ENCODE measurements at regions not wholly inside any gene's neighbourhood (a gene's known extent, or its start where the extent isn't known, plus 50 kb on each side); places are given as distances from the start of the nearest gene placed in this dataset.
A peak's percentile ranks its signal among the peaks of the same experiment; 100 is the strongest.
"Not testable (repeated sequence)": the region's sequence is repeated elsewhere in the genome, so short reads cannot be mapped to it uniquely, and the experiment has no call there.

DNA sequence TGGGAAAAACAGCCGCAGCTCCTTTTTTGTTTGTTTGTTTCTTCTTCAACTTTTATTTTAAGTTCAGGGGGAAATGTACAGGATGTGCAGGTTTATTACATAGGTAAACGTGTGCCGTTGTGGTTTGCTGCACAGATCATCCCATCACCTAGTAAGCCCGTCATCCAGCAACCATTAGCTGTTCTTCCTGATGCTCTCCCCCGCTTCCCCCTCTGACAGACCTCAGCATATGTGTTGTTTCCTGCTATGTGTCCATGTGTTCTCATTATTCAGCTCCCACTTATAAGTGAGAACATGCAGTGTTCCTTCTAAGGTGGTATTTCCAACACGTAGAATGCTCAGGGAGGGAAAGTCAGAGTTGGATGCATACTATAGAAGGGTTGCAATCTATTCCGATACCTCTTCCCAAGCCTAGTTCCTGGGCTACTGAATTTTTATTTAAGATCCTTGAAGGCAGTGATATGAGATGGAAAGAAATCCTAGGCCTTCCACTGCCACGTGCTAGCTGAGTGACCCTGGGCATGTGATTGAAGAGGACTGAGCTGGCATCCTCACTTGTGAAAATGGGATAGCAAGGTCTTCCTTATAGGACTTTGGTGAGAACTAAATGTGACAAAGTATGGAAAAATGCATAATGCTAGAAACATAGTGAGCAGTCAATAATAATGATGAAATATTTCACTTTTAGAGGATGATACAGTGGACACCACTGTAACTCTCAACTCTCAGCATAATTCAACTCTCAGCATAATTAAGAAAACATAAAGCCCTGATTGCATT lies 278.5 kb downstream of the REEP3 start:
- CTCF ChIA-PET, result no interaction called here

DNA sequence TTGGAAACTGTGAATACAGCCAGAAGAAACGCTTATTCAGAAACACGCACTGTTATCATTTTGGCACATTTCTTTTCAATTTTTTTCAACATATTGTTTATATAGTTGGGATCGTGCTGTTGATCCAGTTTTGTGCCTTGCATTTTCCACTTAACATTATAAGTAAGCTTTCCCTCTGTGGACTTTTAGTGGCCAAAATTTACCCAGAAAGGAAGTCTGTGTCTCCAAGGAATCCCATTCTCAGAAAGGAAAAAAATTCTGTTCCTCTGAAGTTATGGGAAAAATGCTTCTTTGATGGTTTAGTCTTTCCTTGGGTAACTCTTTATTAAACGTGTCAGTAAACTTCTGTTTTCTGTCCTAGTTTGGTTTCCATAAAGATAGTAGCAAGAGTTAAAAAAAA lies 280.0 kb downstream of the REEP3 start:
- no peak overlapping the region for H3K4me3 Mint-ChIP-seq
- peaks cover 2% of the 10 kb centered on the region for H3K9me3 Mint-ChIP-seq
- H3K27me3 Mint-ChIP-seq, result no peaks in the 10 kb centered on the region
- CTCF ChIA-PET, result no interaction called here
- no peak overlapping the region for H3K27ac Mint-ChIP-seq
- no peaks in the 10 kb centered on the region for H3K36me3 Mint-ChIP-seq
- H3K4me1 Mint-ChIP-seq, result no peaks in the 10 kb centered on the region
- no peak for DNase-seq

More for the DNA sequence above, 278.5 kb downstream of the REEP3 start:
- H3K4me1 Mint-ChIP-seq, result no peaks in the 10 kb centered on the region
- no peak overlapping the region for H3K27ac Mint-ChIP-seq
- H3K27me3 Mint-ChIP-seq, result no peaks in the 10 kb centered on the region
- no peak for DNase-seq
- no peaks in the 10 kb centered on the region for H3K36me3 Mint-ChIP-seq
- no peak overlapping the region for H3K4me3 Mint-ChIP-seq
- H3K9me3 Mint-ChIP-seq, result no peaks in the 10 kb centered on the region

DNA sequence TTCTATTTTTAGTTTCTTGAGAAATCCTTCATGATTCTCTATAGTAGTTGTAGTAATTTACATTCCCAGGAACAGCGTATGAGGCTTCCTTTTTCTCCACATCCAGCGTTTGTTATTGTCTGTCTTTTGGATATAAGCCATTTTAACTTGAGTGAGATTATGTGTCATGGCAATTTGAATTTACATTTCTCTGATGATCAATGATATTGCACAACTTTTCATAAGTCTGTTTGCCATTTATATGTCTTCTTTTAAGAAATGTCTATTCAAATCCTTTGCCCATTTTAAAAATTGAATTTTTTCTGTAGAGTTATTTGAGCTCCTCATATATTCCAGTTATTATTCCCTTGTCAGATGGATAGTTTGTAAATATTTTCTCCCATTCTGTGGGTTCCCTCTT lies 285.1 kb downstream of the REEP3 start:
- Mint-ChIP-seq H3K27ac (no peak overlapping the region), H3K4me1 (no peaks in the 10 kb centered on the region), H3K4me3 (no peak overlapping the region), H3K9me3 (peaks cover 4% of the 10 kb centered on the region), H3K27me3 (no peaks in the 10 kb centered on the region), H3K36me3 (no peaks in the 10 kb centered on the region)
- DNase-seq, result no peak
- CTCF ChIA-PET, result no interaction called here

DNA sequence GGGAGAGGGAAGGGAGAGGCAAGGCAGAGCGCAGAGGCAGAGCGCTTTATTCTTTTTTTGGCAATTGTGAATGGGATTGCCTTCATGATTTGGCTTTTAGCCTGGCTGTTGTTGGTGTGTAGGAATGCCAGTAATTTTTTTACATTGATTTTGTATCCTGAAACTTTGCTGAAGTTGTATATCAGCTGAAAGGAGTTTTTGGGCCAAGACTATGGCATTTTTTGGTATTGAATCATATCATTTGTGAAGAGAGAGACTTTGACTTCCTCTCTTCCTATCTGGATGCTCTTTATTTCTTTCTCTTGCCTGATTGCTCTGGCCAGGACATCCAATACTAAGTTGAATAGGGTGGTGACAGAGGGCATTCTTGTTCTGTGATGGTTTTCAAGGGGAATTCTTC lies 291.3 kb downstream of the REEP3 start:
- no peak for DNase-seq
- Mint-ChIP-seq H3K27me3 (no peaks in the 10 kb centered on the region), H3K27ac (no peak overlapping the region), H3K4me1 (no peaks in the 10 kb centered on the region), H3K36me3 (no peaks in the 10 kb centered on the region), H3K4me3 (no peak overlapping the region), H3K9me3 (peaks cover 2% of the 10 kb centered on the region)
- CTCF ChIA-PET, result no interaction called here

DNA sequence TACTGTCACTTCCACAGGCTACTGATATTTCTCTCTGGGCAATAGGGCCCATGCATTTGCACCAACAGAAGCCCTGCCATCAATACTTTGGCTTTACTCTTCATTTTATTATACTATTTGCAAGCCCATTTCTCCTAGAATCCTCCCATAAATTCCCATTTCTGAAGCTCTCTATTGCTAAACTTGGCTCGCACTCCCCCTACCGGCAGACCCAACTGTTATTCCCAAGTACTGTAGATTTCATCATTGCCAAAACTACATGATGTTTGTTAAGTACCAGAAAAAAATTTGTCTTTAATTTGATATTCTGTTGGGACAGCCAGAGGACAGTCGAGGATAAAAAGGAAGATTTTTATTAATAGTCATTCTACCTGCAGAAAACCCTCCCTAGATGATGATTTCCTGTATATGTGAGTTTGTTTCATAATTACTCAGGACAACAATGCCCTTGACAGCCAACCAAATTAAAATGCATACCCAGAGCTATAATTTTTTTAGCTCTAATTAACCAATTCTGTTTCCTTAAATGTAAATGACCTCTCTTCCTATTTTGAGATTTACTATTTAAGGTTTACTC lies 298.6 kb downstream of the REEP3 start:
- no peaks in the 10 kb centered on the region for H3K4me1 Mint-ChIP-seq
- peak overlapping the region; percentile 29 for H3K27ac Mint-ChIP-seq
- no peaks in the 10 kb centered on the region for H3K36me3 Mint-ChIP-seq
- CTCF ChIA-PET, result interaction anchor here (0.9 to 1.2 kb wide), 2 partner anchors 14 to 99 kb away, joined by 3 to 6 read pairs; no protein-coding TSS in a partner anchor
- H3K4me3 Mint-ChIP-seq, result no peak overlapping the region
- H3K27me3 Mint-ChIP-seq, result peaks cover 4% of the 10 kb centered on the region
- DNase-seq, result peak; percentile 32
- no peaks in the 10 kb centered on the region for H3K9me3 Mint-ChIP-seq

DNA sequence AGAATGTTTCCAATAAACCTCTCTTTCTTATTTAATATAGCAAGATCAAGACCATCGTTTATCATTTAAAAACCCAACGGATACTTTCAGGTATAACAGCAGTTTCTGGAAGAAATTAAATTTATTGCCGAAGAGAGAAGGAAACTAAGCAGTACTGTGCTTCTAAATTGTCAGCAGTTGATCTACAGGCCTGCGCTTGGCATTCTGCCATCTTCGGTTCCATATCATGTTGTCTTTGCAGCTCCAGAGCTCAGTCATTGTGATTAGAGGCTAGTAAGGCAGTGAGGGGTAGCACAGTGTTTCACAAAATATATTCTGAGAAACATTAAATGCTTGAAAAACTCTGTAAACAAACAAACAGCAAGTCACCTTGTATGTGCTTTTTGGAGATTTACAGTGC lies 301.3 kb downstream of the REEP3 start:
- CTCF ChIA-PET, result no interaction called here
- Mint-ChIP-seq H3K9me3 (no peaks in the 10 kb centered on the region), H3K27me3 (peaks cover 4% of the 10 kb centered on the region), H3K4me1 (no peaks in the 10 kb centered on the region), H3K36me3 (no peaks in the 10 kb centered on the region), H3K4me3 (no peak overlapping the region), H3K27ac (no peak overlapping the region)
- no peak for DNase-seq

DNA sequence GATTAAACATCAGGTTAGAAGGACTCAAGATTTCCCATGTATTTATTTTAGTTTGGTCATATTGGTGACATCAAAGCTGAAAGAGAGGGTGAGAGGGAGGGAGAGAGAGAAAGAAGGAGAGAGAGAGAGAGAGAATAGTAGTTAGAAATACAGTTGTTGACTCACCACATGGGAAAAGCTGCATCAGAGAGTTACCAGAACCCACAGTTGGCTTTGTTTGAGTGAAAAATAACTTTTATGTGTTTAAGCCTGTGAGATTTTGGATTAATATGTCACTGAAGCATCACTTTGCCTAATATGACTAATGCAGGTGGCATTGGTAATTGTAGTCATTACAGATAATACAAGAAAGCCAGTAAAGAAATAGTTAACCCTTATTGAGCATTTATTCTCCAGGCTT lies 303.9 kb downstream of the REEP3 start:
- H3K4me1 Mint-ChIP-seq, result no peaks in the 10 kb centered on the region
- no peak overlapping the region for H3K4me3 Mint-ChIP-seq
- no peaks in the 10 kb centered on the region for H3K9me3 Mint-ChIP-seq
- no peaks in the 10 kb centered on the region for H3K36me3 Mint-ChIP-seq
- peaks cover 10% of the 10 kb centered on the region for H3K27me3 Mint-ChIP-seq
- CTCF ChIA-PET, result no interaction called here
- no peak overlapping the region for H3K27ac Mint-ChIP-seq
- no peak for DNase-seq

DNA sequence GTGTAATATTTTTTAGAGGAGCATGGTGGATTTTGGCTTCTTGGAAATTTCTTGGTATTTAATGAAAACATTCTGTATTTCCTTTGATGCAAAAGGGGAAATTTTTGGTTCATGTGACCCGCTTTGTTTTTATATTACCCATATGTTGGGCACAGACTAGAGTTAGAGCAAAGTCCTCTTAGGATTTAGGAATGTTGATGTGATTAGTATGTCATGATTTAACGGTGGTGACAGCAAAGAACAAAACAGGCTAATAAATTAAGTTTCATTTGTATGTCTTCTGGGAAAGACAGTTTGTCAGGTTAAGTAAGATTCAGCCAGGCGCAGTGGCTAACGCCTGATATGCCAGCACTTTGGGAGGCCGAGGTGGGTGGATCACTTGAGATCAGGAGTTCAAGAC lies 304.6 kb downstream of the REEP3 start:
- H3K4me1 Mint-ChIP-seq, result no peaks in the 10 kb centered on the region
- no peak overlapping the region for H3K4me3 Mint-ChIP-seq
- H3K36me3 Mint-ChIP-seq, result no peaks in the 10 kb centered on the region
- no peaks in the 10 kb centered on the region for H3K9me3 Mint-ChIP-seq
- no peak overlapping the region for H3K27ac Mint-ChIP-seq
- CTCF ChIA-PET, result no interaction called here
- H3K27me3 Mint-ChIP-seq, result peaks cover 10% of the 10 kb centered on the region
- DNase-seq, result no peak

DNA sequence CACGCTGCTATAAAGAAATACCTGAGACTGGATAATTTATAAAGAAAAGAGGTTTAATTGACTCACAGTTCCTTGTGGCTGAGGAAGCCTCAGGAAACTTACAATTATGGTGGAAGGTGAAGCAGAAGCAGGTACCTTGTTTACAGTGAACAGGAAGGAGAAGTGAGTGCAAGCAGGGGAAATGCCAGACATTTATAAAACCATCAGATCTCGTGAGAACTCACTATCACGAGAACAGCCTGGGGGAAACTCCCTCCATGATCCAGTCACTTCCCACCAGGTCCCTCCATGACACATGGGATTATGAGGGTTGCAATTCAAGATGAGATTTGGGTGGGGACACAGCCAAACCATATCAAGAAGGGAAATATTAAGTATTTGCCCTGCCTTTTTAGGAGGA lies 305.8 kb downstream of the REEP3 start:
- DNase-seq, H3K4me1 Mint-ChIP-seq: not testable (repeated sequence)

DNA sequence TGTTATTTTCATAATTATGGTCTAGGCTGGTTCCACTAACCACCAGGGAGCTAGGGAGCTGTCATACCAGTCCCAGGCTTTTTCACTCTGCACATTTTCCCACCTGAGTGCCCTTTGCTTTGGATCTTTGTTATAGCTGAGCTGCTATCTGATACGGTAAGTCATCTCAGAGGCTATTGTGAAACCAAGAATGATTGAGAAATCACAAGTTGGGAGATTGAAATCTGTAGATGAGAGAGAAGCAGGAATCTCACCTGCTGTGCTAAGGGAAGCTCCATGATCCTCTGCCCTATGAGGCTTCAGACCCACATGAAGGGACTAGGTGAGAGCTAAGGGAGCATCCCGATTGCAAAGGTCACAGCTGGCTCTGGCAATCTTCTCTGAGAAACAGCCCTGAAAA lies 307.8 kb downstream of the REEP3 start:
- no peaks in the 10 kb centered on the region for H3K9me3 Mint-ChIP-seq
- H3K27ac Mint-ChIP-seq, result no peak overlapping the region
- CTCF ChIA-PET, result no interaction called here
- DNase-seq, result no peak
- H3K27me3 Mint-ChIP-seq, result peaks cover 7% of the 10 kb centered on the region
- no peaks in the 10 kb centered on the region for H3K4me1 Mint-ChIP-seq
- H3K4me3 Mint-ChIP-seq, result no peak overlapping the region
- H3K36me3 Mint-ChIP-seq, result no peaks in the 10 kb centered on the region

More for the DNA sequence above, 305.8 kb downstream of the REEP3 start:
- CTCF ChIA-PET, H3K27ac Mint-ChIP-seq, H3K9me3 Mint-ChIP-seq, H3K27me3 Mint-ChIP-seq, H3K36me3 Mint-ChIP-seq, H3K4me3 Mint-ChIP-seq: not testable (repeated sequence)

DNA sequence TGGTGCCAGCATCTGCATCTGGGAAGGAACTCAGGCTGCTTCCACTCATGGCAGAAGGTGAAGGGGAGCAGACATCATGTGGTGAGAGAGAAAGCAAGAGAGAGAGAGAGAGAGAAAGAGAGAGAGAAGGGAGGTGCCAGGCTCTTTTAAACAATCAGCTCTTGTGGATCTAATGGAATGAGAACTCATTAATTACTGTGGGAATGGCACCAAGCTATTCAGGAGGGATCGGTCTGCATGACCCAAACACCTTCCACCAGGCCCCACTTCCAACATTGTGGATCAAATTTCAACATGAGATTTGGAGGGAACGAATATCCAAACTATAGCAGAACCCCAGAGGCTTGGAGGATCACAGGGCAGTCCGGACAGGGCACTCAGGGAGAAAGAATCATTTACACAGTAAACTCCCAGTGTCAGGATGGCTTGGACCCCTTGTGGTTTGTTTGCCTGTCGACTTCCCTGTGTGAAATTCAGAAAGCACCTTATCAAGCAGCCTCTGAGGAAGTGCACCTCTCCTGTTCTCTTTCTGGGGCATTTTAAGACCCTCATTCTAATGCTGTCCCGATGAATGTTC lies 308.5 kb downstream of the REEP3 start:
- H3K27ac Mint-ChIP-seq, result no peak overlapping the region
- no peaks in the 10 kb centered on the region for H3K4me1 Mint-ChIP-seq
- no peak overlapping the region for H3K4me3 Mint-ChIP-seq
- H3K27me3 Mint-ChIP-seq, result peaks cover 7% of the 10 kb centered on the region
- no peak for DNase-seq
- CTCF ChIA-PET, result no interaction called here
- H3K9me3 Mint-ChIP-seq, result no peaks in the 10 kb centered on the region
- no peaks in the 10 kb centered on the region for H3K36me3 Mint-ChIP-seq

DNA sequence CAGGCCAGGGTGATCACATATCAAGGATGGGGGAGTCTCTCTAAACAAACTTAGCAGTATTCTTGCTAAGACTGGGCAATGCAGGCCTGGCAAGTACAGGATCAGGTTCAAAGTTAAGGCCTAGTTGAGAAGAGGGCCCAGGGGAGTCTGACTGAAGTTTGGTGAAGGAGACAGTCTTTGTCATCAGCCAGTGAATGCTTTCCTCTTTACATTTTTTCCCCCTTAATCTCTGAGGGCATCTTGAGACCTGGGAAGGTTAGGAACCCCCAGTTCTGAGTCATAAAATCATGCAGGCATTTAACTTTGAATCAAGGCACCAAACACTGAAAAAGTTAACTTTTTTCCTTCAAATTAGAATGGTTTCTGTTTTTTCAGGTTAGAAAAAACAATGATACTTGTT lies 311.5 kb downstream of the REEP3 start:
- CTCF ChIA-PET, result no interaction called here
- H3K36me3 Mint-ChIP-seq, result no peaks in the 10 kb centered on the region
- no peaks in the 10 kb centered on the region for H3K4me1 Mint-ChIP-seq

DNA sequence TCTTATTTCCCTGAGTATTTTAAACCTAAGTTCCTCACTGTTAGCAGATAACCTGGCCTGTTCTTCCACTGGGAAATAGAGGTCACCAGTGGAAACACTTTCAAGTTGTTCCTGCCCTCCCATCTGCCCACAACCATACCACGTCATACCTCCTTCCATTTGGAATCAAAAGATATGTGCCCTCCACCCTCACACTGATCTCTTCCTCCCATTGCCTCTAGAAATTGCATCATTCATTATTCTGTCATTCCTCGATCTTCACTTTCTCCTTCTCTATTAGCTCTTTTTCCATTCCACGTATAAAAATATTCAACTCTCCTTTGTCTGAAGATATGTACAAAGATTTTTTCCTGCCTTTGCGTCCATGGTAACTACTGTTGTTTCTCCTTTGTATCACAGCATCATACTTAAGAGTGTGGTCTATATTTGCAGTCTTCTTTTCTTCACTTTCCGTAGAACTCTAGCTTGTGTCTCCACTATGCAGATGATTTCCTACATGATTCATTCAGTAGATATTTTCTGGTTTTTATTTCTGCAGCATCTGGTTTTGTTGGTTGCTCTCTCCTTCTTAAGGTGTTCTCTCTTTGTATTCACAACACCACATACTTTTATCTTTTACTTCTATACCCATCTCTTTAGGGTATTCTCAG lies 312.3 kb downstream of the REEP3 start:
- Mint-ChIP-seq H3K4me3 (no peak overlapping the region), H3K4me1 (no peaks in the 10 kb centered on the region), H3K9me3 (no peaks in the 10 kb centered on the region), H3K27ac (no peak overlapping the region), H3K36me3 (no peaks in the 10 kb centered on the region), H3K27me3 (peaks cover 7% of the 10 kb centered on the region)
- CTCF ChIA-PET, result interaction anchor here (0.6 kb wide), 1 partner anchor 35 kb away, joined by 3 read pairs; no protein-coding TSS in a partner anchor
- DNase-seq, result no peak

More for the DNA sequence above, 311.5 kb downstream of the REEP3 start:
- H3K27ac Mint-ChIP-seq, result no peak overlapping the region
- no peak for DNase-seq
- no peaks in the 10 kb centered on the region for H3K9me3 Mint-ChIP-seq
- H3K27me3 Mint-ChIP-seq, result peaks cover 7% of the 10 kb centered on the region
- H3K4me3 Mint-ChIP-seq, result no peak overlapping the region

DNA sequence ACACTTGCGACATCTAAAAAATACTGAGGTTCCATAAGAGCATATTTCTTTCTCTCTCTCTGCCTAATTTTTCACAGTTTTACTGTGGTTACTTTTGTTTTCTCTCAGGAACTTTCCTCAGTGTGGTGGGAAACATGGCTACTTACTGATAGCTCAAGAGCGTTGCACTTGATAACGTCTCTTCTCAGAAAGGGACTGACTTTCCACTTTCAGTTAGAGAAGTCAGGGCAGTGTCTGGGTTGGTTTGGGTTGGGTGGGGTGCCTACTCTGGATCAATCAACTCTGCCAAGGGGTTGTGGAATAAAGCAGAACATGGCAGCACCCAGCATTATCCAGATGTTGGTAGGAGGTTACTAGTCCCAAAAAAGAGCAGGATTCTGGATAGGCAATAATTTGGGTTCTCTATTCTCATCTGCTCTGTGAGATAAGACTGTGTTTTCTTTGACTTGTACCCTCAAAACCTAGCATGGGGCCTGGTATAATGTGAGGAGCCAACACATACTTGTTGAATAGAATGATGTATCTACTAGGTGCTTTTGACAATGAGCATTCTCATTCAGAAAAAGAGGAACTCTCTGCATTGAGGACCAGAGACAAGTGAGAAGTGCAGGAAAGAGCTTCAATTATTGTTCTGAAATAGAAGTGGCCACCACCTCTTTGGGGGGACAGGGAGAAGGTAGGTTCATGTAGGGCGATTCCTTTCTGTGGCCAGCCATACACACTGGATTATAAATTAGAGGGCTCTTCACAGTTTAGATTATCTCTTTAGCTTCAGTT lies 315.7 kb downstream of the REEP3 start:
- Mint-ChIP-seq H3K36me3 (no peaks in the 10 kb centered on the region), H3K4me1 (no peaks in the 10 kb centered on the region), H3K4me3 (no peak overlapping the region), H3K27ac (no peak overlapping the region), H3K9me3 (no peaks in the 10 kb centered on the region), H3K27me3 (no peaks in the 10 kb centered on the region)
- no peak for DNase-seq
- CTCF ChIA-PET, result no interaction called here

Data from activated naive CD4-positive, alpha-beta T cell treated with anti-CD3 and anti-CD28 coated beads, Interleukin-2, amount 10 ng/mL, durations not matched to agents 7 days and 5 days (primary cell).